Body of pancreas (tissue), 4 donors: ENCODE measurements at regions not wholly inside any gene's neighbourhood (a gene's known extent, or its start where the extent isn't known, plus 50 kb on each side); places are given as distances from the start of the nearest gene placed in this dataset.

Experiments
- CTCF ChIP-seq, 7 experiments: fragments of 450-650 bp in 4 of 7; fragments of 200-600 bp in 3 of 7; sonication (generic) in 3 of 7; IDR thresholded peaks; one replicate each; pipeline ENCODE4 v1.5.1; 2016 to 2019; ENCODE audit warnings: antibody characterized with exemption in 7 of 7
- POLR2A ChIP-seq, 3 donors: fragments of 450-650 bp; IDR thresholded peaks; one replicate each; pipeline ENCODE4 v1.6.1; 2016; ENCODE audit warnings: antibody characterized with exemption in 3 of 3, mild to moderate bottlenecking in 2 of 3

GRCh38 chr17:77303620-77304019 is 162.9 kb downstream of the SEC14L1 start:
- TF ChIP-seq POLR2A (IDR thresholded peaks at IDR 0.05) = no peak
- TF ChIP-seq CTCF (IDR thresholded peaks at IDR 0.05) = no peak
